Mesodermal cell (in vitro differentiated cells): ENCODE measurements at regions not wholly inside any gene's neighbourhood (a gene's known extent, or its start where the extent isn't known, plus 50 kb on each side); places are given as distances from the start of the nearest gene placed in this dataset.

Experiments
- H3K27ac ChIP-seq: 2 replicates; pipeline ENCODE4 v1.7.0; 2013; ENCODE audit warnings: mild to moderate bottlenecking, low read depth, low read length, moderate library complexity; ENCODE audit not compliant: severe bottlenecking
- H3K36me3 ChIP-seq: 2 replicates; pipeline ENCODE4 v1.7.1; 2013; ENCODE audit warnings: mild to moderate bottlenecking, low read length, moderate library complexity; ENCODE audit not compliant: control insufficient read depth, insufficient read depth
- H3K4me1 ChIP-seq: one replicate; pipeline ENCODE4 v1.7.1; 2013; ENCODE audit warnings: mild to moderate bottlenecking, low read length; ENCODE audit not compliant: insufficient read depth, control insufficient read depth, poor library complexity, severe bottlenecking
- H3K4me3 ChIP-seq: 2 replicates; pipeline ENCODE4 v1.7.0; 2013; ENCODE audit warnings: low read length, control low read depth, mild to moderate bottlenecking; ENCODE audit not compliant: insufficient read depth, poor library complexity, severe bottlenecking; ENCODE audit errors: extremely low read depth
- H3K9me3 ChIP-seq: 2 replicates; pipeline ENCODE4 v1.7.1; 2013; ENCODE audit warnings: mild to moderate bottlenecking, low read length, moderate library complexity; ENCODE audit not compliant: control insufficient read depth
- WGBS, 2 experiments: methylation state at CpG; one replicate each; pipeline ENCODE4 v1.1.5; 2013; ENCODE audit warnings: missing lambda C conversion rate in 2 of 2; ENCODE audit not compliant: insufficient coverage in 2 of 2; 5-methylcytosine and 5-hydroxymethylcytosine counted together

DNA sequence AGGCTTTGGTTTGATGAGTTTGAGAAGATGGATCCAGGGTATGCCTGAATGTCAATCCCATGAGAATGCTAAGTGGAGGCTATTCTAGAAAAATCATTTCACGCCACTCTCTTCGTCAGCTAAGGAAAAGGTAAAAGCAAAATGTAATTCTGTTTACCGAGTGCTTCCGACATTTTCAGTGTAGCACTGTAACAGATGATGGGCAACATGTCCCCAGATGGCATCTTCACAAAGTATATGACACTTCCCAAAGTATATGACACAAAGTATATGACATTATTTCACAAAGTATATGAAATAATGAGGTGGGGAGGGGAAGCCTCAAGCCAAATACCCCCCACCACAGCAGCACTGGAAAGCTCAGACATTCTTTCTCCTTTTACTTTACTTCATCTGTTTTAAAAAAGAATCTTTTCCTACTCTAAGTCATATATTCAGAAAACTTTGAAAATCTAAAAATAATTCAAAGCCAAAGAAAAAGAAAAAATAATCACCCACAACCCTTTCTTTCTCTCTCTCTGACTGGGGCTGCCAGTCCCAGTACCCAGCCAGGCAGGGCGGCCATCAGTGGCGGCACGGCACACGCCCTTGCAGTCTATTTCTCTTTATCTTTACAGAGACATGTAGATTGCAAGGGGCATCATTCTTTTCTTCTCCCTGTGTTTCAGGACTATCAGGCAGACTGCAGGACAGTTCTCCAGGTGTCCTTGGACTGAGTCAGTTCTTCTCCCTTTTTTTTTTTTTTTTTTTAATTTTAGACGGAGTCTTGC lies 179.8 kb downstream of the SNX10 start:
- Histone ChIP-seq H3K9me3 (no peaks in the 10 kb centered on the region), H3K36me3 (no peaks in the 10 kb centered on the region), H3K27ac (no peak overlapping the region), H3K4me1 (no peaks in the 10 kb centered on the region), H3K4me3 (no peak overlapping the region)
- 93 to 96% methylated on average over 4 to 8 of the region's 9 CpGs for WGBS, 2 experiments

DNA sequence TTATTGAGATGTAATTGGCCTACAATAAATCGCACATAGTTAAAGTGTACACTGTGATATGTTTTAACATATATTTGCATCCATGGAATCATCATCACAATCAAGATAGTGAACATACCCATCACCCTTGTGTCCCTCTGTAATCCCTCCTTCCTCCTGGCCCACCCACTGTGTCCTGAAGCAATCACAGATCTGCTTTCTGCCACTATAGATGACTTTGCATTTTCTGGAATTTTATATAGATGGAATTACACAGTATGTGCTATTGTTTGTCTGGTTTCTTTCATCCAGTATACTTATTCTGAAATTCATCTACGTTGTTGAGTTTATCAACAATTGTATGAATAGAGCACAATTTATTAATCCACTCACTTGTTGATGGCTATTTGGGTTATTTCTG lies 181.3 kb downstream of the SNX10 start:
- Histone ChIP-seq H3K9me3 (no peaks in the 10 kb centered on the region), H3K4me1 (no peaks in the 10 kb centered on the region), H3K4me3 (no peak overlapping the region), H3K27ac (no peak overlapping the region), H3K36me3 (no peaks in the 10 kb centered on the region)
- 100% methylated on average over 1 of the region's 2 CpGs; no CpG with 5 or more reads in 1 of the 2 experiments for WGBS, 2 experiments

DNA sequence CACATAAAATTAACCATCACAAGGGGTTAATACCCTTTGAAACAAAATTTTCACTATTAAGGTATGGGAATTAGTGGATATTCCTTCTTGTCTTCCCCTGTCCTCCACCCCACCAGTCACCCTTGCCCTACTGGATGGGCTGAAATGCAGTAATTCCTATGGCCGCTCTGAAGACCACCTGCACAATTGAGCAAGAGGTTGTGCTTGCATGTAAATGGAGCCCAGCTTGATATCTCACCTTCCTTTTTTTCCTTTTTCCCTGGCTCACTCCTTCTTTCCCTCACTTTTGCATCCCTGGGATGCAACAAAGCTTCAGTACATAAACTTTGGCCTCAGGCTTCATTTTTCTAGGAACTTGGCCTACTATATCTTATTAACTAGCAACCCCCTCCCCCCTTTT lies 184.6 kb downstream of the SNX10 start:
- no peak overlapping the region for H3K4me3 ChIP-seq
- H3K36me3 ChIP-seq: no peaks in the 10 kb centered on the region
- H3K27ac ChIP-seq: no peak overlapping the region
- no peaks in the 10 kb centered on the region for H3K9me3 ChIP-seq
- WGBS, 2 experiments: 57 to 80% methylated on average over 1 of the region's 1 CpG
- H3K4me1 ChIP-seq: no peaks in the 10 kb centered on the region

DNA sequence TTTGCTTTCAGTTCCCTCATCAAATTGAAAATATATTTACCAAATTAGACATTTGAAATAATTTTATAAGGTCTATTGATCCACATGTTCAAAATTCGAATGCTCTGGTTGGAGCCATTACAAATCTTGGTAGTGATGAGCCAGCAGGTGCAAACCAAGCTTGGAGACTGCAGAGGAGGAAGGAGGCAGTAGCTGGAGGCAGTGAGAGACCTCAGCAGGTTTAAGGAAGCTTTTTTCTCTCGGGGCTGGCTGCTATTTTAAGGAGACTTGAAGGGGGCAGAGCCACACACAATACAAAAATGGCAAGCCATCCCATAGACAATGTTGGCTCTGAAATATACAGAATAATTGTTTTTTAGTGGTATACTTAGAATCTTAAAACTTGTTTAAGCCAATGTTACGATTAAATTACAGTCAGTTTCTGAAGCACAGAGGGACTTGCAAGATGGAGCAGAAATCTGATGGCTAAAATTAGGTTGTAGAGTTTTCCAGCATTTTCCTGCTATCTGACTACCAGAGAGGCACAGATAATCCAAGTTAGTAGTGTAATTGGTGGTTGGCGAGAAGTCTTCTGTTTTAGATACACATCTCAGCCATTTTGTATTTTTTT lies 185.8 kb downstream of the SNX10 start:
- H3K36me3 ChIP-seq: no peaks in the 10 kb centered on the region
- H3K9me3 ChIP-seq: no peaks in the 10 kb centered on the region
- WGBS, 2 experiments: 80 to 100% methylated on average over 1 of the region's 4 CpGs
- H3K4me1 ChIP-seq: no peaks in the 10 kb centered on the region
- no peak overlapping the region for H3K4me3 ChIP-seq
- no peak overlapping the region for H3K27ac ChIP-seq

DNA sequence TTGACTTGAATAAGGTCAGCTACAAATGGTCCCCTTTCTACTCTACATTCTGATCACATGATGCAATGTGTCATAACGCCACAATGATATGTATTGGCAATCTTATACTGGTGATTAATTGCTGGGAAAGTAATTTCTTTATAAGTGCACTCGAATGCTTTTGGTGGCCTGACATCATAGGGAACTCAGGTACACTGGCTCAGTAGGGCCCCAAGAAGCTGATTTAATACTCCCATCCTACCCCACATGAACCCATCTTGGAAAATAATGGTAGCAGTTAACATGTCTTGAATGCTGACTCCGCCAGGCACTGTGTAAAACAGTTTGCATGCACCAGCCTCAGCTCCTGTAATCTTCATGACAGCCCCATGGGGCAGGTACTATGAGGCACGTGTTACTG lies 186.9 kb downstream of the SNX10 start:
- 83 to 95% methylated on average over 2 of the region's 4 CpGs for WGBS, 2 experiments
- no peaks in the 10 kb centered on the region for H3K36me3 ChIP-seq
- H3K27ac ChIP-seq: no peak overlapping the region
- H3K4me1 ChIP-seq: no peaks in the 10 kb centered on the region
- H3K4me3 ChIP-seq: no peak overlapping the region
- peaks cover 3% of the 10 kb centered on the region for H3K9me3 ChIP-seq

DNA sequence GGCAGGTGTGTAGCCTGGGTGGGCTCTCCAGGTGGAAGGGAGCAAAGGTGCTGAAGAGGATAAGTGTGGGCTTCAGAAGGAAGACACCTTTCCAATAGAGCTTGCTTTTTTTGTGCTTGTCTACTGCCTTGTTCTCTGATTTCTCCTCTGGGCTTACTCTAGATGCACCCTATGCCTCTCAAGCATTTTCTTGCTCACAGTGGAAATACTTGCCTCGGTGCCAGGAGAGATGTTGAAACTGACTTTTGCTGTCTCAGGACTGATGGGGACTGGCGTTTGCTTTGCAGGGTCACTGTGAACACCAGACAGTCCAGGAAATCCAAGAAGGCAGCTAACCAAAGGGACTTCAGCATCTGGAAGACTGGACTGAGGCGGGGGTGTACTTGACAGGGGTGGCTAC lies 187.9 kb downstream of the SNX10 start:
- Histone ChIP-seq H3K9me3 (peaks cover 5% of the 10 kb centered on the region), H3K4me3 (no peak overlapping the region), H3K36me3 (no peaks in the 10 kb centered on the region), H3K27ac (no peak overlapping the region), H3K4me1 (no peaks in the 10 kb centered on the region)
- 81 to 96% methylated on average over 2 to 3 of the region's 3 CpGs for WGBS, 2 experiments

DNA sequence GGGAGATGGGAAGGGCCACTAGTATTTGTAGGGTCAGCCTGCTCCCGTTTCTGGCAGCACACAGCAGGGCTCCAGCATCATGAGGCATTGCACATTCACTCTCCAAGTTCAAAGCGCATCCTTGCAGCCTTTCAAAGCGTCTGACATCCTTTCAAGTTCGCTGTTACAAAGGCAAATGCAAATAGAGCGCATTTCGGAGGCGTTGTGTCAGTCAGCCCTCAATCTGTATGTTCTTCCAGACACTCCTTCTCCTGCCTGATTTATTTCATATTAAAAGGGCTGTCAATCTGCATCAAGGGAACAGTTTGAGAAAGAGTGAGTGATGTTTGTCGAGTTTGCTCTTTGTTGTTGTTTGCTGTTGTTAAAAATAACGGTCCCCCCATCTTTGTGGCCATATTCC lies 188.5 kb downstream of the SNX10 start:
- no peaks in the 10 kb centered on the region for H3K36me3 ChIP-seq
- WGBS, 2 experiments: 24 to 31% methylated on average over 7 of the region's 9 CpGs
- H3K27ac ChIP-seq: no peak overlapping the region
- H3K4me1 ChIP-seq: no peaks in the 10 kb centered on the region
- H3K9me3 ChIP-seq: peaks cover 5% of the 10 kb centered on the region
- H3K4me3 ChIP-seq: no peak overlapping the region

DNA sequence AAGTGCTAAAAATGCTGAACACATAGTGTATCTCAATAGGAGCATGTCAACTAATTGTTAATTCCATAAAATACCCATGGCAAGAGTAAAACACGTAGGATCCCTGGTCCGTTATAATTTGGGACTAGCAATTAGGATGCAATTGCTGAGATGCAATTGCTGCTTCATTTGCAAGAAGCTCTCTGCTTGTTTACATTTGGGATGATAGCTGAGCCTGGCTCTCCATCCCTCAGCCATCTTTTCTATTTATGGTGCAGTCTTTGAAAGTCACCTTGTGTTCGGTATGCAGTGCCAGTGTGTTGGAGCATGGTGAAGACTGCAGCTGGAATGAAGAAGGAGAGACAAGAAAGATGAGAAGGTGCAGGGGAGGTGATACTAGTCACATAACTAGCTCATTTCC lies 191.3 kb downstream of the SNX10 start:
- Histone ChIP-seq H3K27ac (no peak overlapping the region), H3K4me1 (no peaks in the 10 kb centered on the region), H3K9me3 (peaks cover 5% of the 10 kb centered on the region), H3K36me3 (no peaks in the 10 kb centered on the region), H3K4me3 (no peak overlapping the region)
- 83 to 84% methylated on average over 2 of the region's 3 CpGs for WGBS, 2 experiments

DNA sequence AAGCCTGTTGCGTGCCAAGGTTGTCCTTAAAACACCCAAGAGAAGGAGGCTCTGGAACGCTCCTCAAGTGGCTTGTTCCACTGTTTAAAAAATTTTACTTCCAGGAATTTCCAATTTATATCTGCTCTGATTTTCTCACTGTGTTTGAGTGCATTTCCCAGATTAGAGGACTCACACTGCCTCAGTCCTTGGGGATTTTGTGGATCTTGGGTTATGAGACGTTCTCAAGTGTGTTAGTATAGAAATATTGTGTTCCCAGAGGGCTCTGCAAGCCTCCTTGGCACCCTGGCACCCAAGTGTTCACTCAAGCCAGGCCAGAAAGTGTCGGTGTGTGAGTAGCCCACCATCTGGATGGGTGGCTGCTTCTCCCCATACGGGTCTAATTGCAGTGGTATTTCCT lies 192.2 kb downstream of the SNX10 start:
- Histone ChIP-seq H3K4me1 (no peaks in the 10 kb centered on the region), H3K4me3 (no peak overlapping the region), H3K36me3 (no peaks in the 10 kb centered on the region), H3K9me3 (peaks cover 5% of the 10 kb centered on the region), H3K27ac (no peak overlapping the region)
- WGBS, 2 experiments: 89 to 90% methylated on average over 2 to 3 of the region's 5 CpGs

DNA sequence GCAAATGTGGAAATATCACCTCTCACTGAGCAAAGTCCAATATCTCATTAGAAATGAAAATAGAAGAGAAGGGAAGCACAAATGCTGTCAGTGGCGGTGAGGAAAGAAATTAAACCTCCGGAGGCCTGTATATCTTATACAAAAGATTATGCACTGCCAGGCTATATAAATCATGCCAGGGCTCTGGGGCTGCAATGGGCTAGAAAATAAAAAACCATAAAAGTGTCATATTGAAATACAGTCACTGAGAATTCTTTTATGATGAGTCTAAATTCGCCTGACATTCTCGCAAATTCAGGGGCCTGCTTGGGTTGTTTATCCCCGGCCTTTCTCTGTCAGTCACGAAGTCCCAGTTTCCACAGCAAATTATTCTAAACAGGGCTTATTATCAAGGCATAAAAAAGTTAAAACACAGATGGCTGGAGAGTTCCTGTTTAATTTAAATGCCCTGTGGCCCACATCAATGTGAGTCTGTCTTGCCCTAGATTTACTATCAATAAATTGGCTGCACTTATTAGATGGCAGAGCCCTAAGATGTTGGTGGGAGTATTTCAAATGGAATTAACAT lies 193.8 kb downstream of the SNX10 start:
- 90% methylated on average over 2 of the region's 6 CpGs; no CpG with 5 or more reads in 1 of the 2 experiments for WGBS, 2 experiments
- Histone ChIP-seq H3K4me1 (no peaks in the 10 kb centered on the region), H3K4me3 (no peak overlapping the region), H3K9me3 (peaks cover 5% of the 10 kb centered on the region), H3K27ac (no peak overlapping the region), H3K36me3 (no peaks in the 10 kb centered on the region)

DNA sequence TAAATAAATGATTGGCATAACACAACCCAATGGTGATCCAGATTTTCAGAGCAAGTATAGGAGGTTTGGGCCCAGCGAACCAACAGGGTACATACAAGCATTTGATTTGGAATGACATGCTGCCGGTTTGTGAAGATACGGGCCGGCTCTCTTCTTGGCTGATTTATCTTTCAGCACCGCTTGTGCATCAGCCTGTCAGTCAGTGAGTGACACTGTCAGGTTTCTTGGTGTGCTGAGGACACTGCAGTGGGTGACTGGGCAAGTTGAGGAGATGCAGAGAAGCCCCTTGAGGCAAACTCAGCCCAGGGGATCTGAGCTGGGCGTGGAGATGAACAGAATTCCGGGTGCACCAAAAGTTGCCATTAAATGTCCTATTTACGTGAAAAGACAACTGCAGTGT lies 194.5 kb downstream of the SNX10 start:
- Histone ChIP-seq H3K36me3 (no peaks in the 10 kb centered on the region), H3K9me3 (peaks cover 5% of the 10 kb centered on the region), H3K4me1 (no peaks in the 10 kb centered on the region), H3K4me3 (no peak overlapping the region), H3K27ac (no peak overlapping the region)
- WGBS, 2 experiments: 88 to 96% methylated on average over 8 of the region's 8 CpGs
